Natural killer cell (primary cell): ENCODE measurements at regions not wholly inside any gene's neighbourhood (a gene's known extent, or its start where the extent isn't known, plus 50 kb on each side); places are given as distances from the start of the nearest gene placed in this dataset.

ENCODE experiments used
- ATAC-seq, 3 donors: fragments of 150-1000 bp in 2 of 3; fragments of 200-7000 bp in 1 of 3; cut with Tn5 transposase; 1 replicate in 1 of 3; 2 replicates in 2 of 3; pipeline ENCODE4 v1.10.0; 2021; ENCODE audit warnings: mild to moderate bottlenecking in 2 of 3, moderate library complexity in 2 of 3
- DNase-seq, 2 donors: peaks; one replicate each; pipeline versions ENCODE4 v3.0.0 to v3.0.0-alpha.2; 2013 to 2021; ENCODE audit warnings: mixed read lengths in 1 of 2
- H3K27ac ChIP-seq: one replicate; pipeline ENCODE4 v1.5.1; 2013; ENCODE audit warnings: mild to moderate bottlenecking, low read length
- H3K27me3 ChIP-seq: one replicate; pipeline ENCODE4 v1.6.1; 2013; ENCODE audit warnings: low read length; ENCODE audit not compliant: control insufficient read depth, insufficient read depth
- H3K36me3 ChIP-seq: one replicate; pipeline ENCODE4 v1.6.1; 2013; ENCODE audit warnings: low read length; ENCODE audit not compliant: control insufficient read depth, insufficient read depth
- H3K4me1 ChIP-seq: one replicate; pipeline ENCODE4 v1.6.1; 2013; ENCODE audit warnings: low read length; ENCODE audit not compliant: control insufficient read depth, insufficient read depth
- H3K4me3 ChIP-seq: one replicate; pipeline ENCODE4 v1.5.1; 2013; ENCODE audit warnings: low read length
- H3K9me3 ChIP-seq: one replicate; pipeline ENCODE4 v1.6.1; 2013; ENCODE audit warnings: low read length; ENCODE audit not compliant: control insufficient read depth, insufficient read depth
- H3K27ac Mint-ChIP-seq, 2 donors: one replicate each; pipeline ENCODE4 v1.8.0; 2022; ENCODE audit warnings: mild to moderate bottlenecking in 2 of 2, mixed read lengths in 2 of 2, moderate library complexity in 1 of 2
- H3K27me3 Mint-ChIP-seq, 2 donors: one replicate each; pipeline ENCODE4 v1.8.0; 2022; ENCODE audit warnings: low read depth in 2 of 2, mixed read lengths in 2 of 2
- H3K36me3 Mint-ChIP-seq: one replicate; pipeline ENCODE4 v1.8.0; 2022; ENCODE audit warnings: mixed read lengths
- H3K4me1 Mint-ChIP-seq, 2 donors: one replicate each; pipeline ENCODE4 v1.8.0; 2022; ENCODE audit warnings: mixed read lengths in 2 of 2
- H3K4me3 Mint-ChIP-seq: one replicate; pipeline ENCODE4 v1.8.0; 2022; ENCODE audit warnings: mild to moderate bottlenecking, moderate library complexity, mixed read lengths
- H3K9me3 Mint-ChIP-seq, 2 donors: one replicate each; pipeline ENCODE4 v1.8.0; 2022; ENCODE audit warnings: mixed read lengths in 2 of 2
- WGBS: methylation state at CpG from one replicate; pipeline ENCODE4 v1.1.7; 2013; ENCODE audit warnings: missing lambda C conversion rate; ENCODE audit not compliant: insufficient coverage; 5-methylcytosine and 5-hydroxymethylcytosine counted together
- intact Hi-C: fragments of 100-400 bp; cut with micrococcal nuclease; formaldehyde crosslinking; loops from one replicate; pipeline ENCODE4 v1.14.2; 2022
- TF ChIP-seq, protein P1 (sequence below): fragments of 200-600 bp; IDR thresholded peaks from one replicate; pipeline ENCODE4 v1.8.0; 2022; ENCODE audit warnings: antibody characterized with exemption

DNA sequence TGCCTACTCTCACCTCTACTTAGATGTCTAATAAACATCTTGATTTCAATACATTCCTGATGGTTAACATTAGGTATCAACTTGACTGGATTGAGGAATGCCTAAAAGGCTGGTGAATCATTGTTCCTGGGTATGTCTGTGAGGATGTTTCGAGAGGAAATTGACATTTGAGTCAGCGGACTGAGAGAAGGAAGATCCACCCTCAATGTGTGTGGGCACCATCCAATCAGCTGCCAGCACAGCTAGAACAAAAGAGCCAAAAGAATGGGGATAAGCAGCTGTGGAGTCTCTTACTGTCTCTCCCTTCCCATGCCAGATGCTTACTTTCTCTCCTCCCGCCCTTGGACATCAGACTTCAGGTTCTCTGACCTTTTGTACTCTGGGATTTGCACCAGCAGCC, 128.6 kb upstream of the HS3ST5 start:
- Histone ChIP-seq H3K9me3 (peaks cover 3% of the 10 kb centered on the region), H3K4me1 (no peaks in the 10 kb centered on the region), H3K4me3 (no peak overlapping the region), H3K27ac (no peak overlapping the region), H3K27me3 (no peaks in the 10 kb centered on the region), H3K36me3 (no peaks in the 10 kb centered on the region)
- Mint-ChIP-seq H3K36me3 (peaks cover 21% of the 10 kb centered on the region), H3K27ac (no peak overlapping the region), H3K4me1 (no peaks in the 10 kb centered on the region), H3K4me3 (no peak overlapping the region), H3K27me3 (no peaks in the 10 kb centered on the region), H3K9me3 (peaks cover 6 to 11% of the 10 kb centered on the region in 2 donors)
- ATAC-seq (no peak), DNase-seq (no peak)
- intact Hi-C loops: no loop called here
- TF ChIP-seq, protein P1, sequence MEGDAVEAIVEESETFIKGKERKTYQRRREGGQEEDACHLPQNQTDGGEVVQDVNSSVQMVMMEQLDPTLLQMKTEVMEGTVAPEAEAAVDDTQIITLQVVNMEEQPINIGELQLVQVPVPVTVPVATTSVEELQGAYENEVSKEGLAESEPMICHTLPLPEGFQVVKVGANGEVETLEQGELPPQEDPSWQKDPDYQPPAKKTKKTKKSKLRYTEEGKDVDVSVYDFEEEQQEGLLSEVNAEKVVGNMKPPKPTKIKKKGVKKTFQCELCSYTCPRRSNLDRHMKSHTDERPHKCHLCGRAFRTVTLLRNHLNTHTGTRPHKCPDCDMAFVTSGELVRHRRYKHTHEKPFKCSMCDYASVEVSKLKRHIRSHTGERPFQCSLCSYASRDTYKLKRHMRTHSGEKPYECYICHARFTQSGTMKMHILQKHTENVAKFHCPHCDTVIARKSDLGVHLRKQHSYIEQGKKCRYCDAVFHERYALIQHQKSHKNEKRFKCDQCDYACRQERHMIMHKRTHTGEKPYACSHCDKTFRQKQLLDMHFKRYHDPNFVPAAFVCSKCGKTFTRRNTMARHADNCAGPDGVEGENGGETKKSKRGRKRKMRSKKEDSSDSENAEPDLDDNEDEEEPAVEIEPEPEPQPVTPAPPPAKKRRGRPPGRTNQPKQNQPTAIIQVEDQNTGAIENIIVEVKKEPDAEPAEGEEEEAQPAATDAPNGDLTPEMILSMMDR: no peak
- WGBS: 72% methylated on average over 3 of the region's 3 CpGs

DNA sequence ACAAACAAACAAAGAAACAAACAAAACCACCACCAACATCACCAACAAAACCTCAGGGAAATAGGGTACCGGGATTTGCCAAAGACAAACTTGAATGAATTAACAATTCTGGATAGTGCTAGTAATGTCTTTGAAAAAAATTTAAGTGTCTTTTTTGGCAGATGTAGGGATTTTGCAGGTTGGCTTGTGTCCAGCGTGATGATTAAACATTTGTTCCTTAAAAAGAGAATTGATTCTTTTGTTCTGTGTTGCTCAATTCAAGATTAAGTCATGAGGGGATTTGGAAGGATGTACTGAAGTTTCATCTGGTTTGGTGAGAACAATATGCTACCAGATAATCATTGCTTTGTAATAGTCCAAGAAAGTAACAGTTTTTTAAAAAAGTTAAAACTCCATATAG, 125.1 kb upstream of the HS3ST5 start:
- WGBS: 95% methylated on average over 2 of the region's 2 CpGs
- Mint-ChIP-seq H3K36me3 (peaks cover 17% of the 10 kb centered on the region), H3K9me3 (peaks cover 12 to 16% of the 10 kb centered on the region in 2 donors), H3K27me3 (no peaks in the 10 kb centered on the region), H3K4me3 (no peak overlapping the region), H3K4me1 (no peaks in the 10 kb centered on the region), H3K27ac (no peak overlapping the region)
- DNase-seq: no peak
- Histone ChIP-seq H3K36me3 (no peaks in the 10 kb centered on the region), H3K4me3 (no peak overlapping the region), H3K27me3 (no peaks in the 10 kb centered on the region), H3K27ac (no peak overlapping the region), H3K9me3 (peaks cover 3% of the 10 kb centered on the region), H3K4me1 (no peaks in the 10 kb centered on the region)
- no peak for ATAC-seq
- TF ChIP-seq, protein P1: no peak
- intact Hi-C loops: no loop called here

DNA sequence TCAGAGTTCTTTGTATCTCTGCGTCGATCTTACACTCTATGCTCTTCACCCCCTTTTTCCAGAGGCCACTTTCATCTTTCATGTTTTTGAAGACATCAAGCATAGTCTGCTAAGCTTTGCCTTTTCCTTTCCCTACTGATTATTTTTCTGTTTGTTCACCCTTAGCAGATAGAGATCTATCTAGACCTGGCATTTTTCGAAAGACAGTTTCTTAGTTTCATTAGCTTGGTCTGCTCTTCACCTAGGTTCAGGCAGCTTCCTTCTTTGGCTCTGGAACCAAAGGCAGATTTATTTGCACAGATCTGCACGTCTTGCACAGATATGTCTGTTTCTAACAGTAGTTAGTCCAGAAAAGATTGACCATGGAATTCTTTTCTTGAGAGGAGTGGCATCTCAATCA, 122.7 kb upstream of the HS3ST5 start:
- H3K27ac Mint-ChIP-seq: no peak overlapping the region
- peaks cover 12 to 13% of the 10 kb centered on the region in 2 donors for H3K9me3 Mint-ChIP-seq
- TF ChIP-seq, protein P1: no peak
- intact Hi-C loops: no loop called here
- no peak overlapping the region for H3K4me3 Mint-ChIP-seq
- Histone ChIP-seq H3K36me3 (no peaks in the 10 kb centered on the region), H3K27me3 (no peaks in the 10 kb centered on the region), H3K27ac (no peak overlapping the region), H3K4me3 (no peak overlapping the region), H3K4me1 (no peaks in the 10 kb centered on the region), H3K9me3 (no peaks in the 10 kb centered on the region)
- DNase-seq (no peak), ATAC-seq (no peak)
- H3K4me1 Mint-ChIP-seq: no peaks in the 10 kb centered on the region
- WGBS: 80% methylated on average over 4 of the region's 4 CpGs
- no peaks in the 10 kb centered on the region for H3K27me3 Mint-ChIP-seq
- H3K36me3 Mint-ChIP-seq: no peaks in the 10 kb centered on the region

DNA sequence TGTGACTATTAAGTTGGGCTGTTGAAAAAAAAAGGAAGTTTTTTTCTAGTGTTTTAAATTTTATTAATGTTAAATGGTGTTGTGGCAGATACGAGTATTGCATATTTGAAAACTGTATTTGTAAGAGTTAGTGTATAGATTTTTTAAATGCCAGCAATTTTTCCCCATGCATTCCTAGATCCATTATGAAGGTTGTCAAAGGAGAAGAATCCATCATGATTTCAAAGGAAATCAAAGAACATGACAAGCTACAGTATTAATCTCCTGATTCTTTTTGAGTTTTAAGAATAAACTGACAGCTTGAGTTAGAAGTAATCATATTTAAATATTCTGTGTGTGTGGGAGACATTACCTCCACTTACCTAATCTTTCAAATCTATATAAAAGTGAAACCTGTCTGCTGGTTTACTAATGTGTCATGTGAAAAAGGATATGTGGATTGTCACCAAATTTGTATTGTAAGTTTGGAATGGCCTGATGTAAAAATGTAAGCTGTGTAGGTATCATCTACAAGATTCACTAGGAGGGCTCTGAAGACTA, 111.0 kb upstream of the HS3ST5 start:
- Mint-ChIP-seq H3K27ac (no peak overlapping the region), H3K9me3 (peaks cover 0 to 2% of the 10 kb centered on the region in 2 donors), H3K4me1 (no peaks in the 10 kb centered on the region), H3K36me3 (no peaks in the 10 kb centered on the region), H3K27me3 (no peaks in the 10 kb centered on the region), H3K4me3 (no peak overlapping the region)
- H3K9me3 ChIP-seq: no peaks in the 10 kb centered on the region
- no peaks in the 10 kb centered on the region for H3K27me3 ChIP-seq
- intact Hi-C loops: no loop called here
- ATAC-seq: no peak
- WGBS: 100% methylated on average over 1 of the region's 1 CpG
- H3K4me3 ChIP-seq: no peak overlapping the region
- no peak overlapping the region for H3K27ac ChIP-seq
- H3K4me1 ChIP-seq: no peaks in the 10 kb centered on the region
- TF ChIP-seq, protein P1: no peak
- no peak for DNase-seq
- H3K36me3 ChIP-seq: no peaks in the 10 kb centered on the region
